GM12878 (cell line): ENCODE measurements at regions not wholly inside any gene's neighbourhood (a gene's known extent, or its start where the extent isn't known, plus 50 kb on each side); places are given as distances from the start of the nearest gene placed in this dataset.

ENCODE experiments used
- ATAC-seq: fragments of 200-7000 bp; cut with Tn5 transposase; 3 replicates; pipeline ENCODE4 v1.9.1; 2020; ENCODE audit warnings: mild to moderate bottlenecking, moderate library complexity
- BruUV-seq: library from RNA; stranded (reverse); fragments of 400-500 nt; replicated peaks from 2 replicates; lab custom pipeline; 2021; lab: Mats Ljungman, UMichigan
- CTCF ChIA-PET: fragments of 300-600 bp; sonication (Branson Sonifier 250); formaldehyde crosslinking; extraction: SDS; loops from one replicate; lab custom pipeline; 2021; ENCODE audit warnings: inconsistent platforms; lab: Yijun Ruan, JAX
- POLR2A ChIA-PET: fragments of 350-600 bp; formaldehyde crosslinking; extraction: SDS; loops from one replicate; lab custom pipeline; 2021; ENCODE audit warnings: inconsistent platforms; lab: Charles Lee
- RAD21 ChIA-PET: fragments of 300-600 bp; sonication (Branson Sonifier 250); formaldehyde crosslinking; loops from one replicate; lab custom pipeline; 2023; ENCODE audit warnings: antibody characterized with exemption; ENCODE audit not compliant: unreplicated experiment; lab: Charles Lee
- SMC1A ChIA-PET: fragments of 300-600 bp; sonication (Branson Sonifier 250); formaldehyde crosslinking; loops from one replicate; lab custom pipeline; 2023; ENCODE audit not compliant: unreplicated experiment, uncharacterized antibody; lab: Charles Lee
- DNase-seq: peaks from one replicate; pipeline ENCODE4 v3.0.0-alpha.2; 2011; ENCODE audit warnings: low read depth, low spot score
- FAIRE-seq: peaks from 3 replicates; lab custom pipeline; 2011; peaks lifted over from hg19 to GRCh38; lab: Jason Lieb, UNC
- H2AFZ ChIP-seq: 2 replicates; pipeline ENCODE4 v1.6.0; 2011; ENCODE audit warnings: low read depth, low read length, control low read depth; ENCODE audit not compliant: control insufficient read depth
- H3K27ac ChIP-seq: 2 replicates; pipeline ENCODE4 v1.5.1; 2011; ENCODE audit warnings: control low read depth; ENCODE audit not compliant: control insufficient read depth, insufficient read depth
- H3K27me3 ChIP-seq, 2 experiments: replicated peaks in 1 of 2; 2 replicates each; pipeline versions ENCODE4 v1.6.0 to v1.6.1; 2011; ENCODE audit warnings: low read length in 1 of 2; ENCODE audit not compliant: control insufficient read depth in 2 of 2, insufficient read depth in 2 of 2
- H3K36me3 ChIP-seq, 2 experiments: 2 replicates each; pipeline ENCODE4 v1.5.1; 2011; ENCODE audit warnings: low read length in 1 of 2; ENCODE audit not compliant: control insufficient read depth in 2 of 2, insufficient read depth in 2 of 2
- H3K4me1 ChIP-seq: 2 replicates; pipeline ENCODE4 v1.6.1; 2011; ENCODE audit warnings: mild to moderate bottlenecking, low read length, moderate library complexity, mixed read lengths; ENCODE audit not compliant: control insufficient read depth, insufficient read depth
- H3K4me2 ChIP-seq: 2 replicates; pipeline ENCODE4 v1.6.0; 2011; ENCODE audit warnings: control low read depth; ENCODE audit not compliant: control insufficient read depth, insufficient read depth
- H3K4me3 ChIP-seq: fragments of 200-600 bp; sonication (generic); 2 replicates; pipeline ENCODE4 v1.5.1; 2016
- H3K79me2 ChIP-seq: 2 replicates; pipeline ENCODE4 v1.6.0; 2011; ENCODE audit warnings: low read length; ENCODE audit not compliant: control insufficient read depth, insufficient read depth
- H3K9ac ChIP-seq: 2 replicates; pipeline ENCODE4 v1.8.0; 2011; ENCODE audit warnings: low read length, control low read depth, mixed read lengths; ENCODE audit not compliant: control insufficient read depth, insufficient read depth
- H3K9me3 ChIP-seq: replicated peaks from 3 replicates; pipeline ENCODE4 v1.5.1; 2011; ENCODE audit warnings: mild to moderate bottlenecking, low read length; ENCODE audit not compliant: control insufficient read depth, insufficient read depth
- H4K20me1 ChIP-seq: 2 replicates; pipeline ENCODE4 v1.6.0; 2011; ENCODE audit not compliant: control insufficient read depth, insufficient read depth
- CBX5 ChIP-seq: sonication (generic); IDR thresholded peaks from 2 replicates; pipeline ENCODE4 v1.6.1; 2016; ENCODE audit warnings: low read depth, moderate library complexity, mild to moderate bottlenecking, inconsistent platforms
- DPF2 ChIP-seq: fragments of 450-650 bp; IDR thresholded peaks from 2 replicates; pipeline ENCODE4 v1.6.1; 2017; ENCODE audit warnings: mild to moderate bottlenecking
- HCFC1 ChIP-seq: fragments of 150-350 bp; IDR thresholded peaks from 2 replicates; pipeline ENCODE4 v1.6.1; 2014; ENCODE audit warnings: low read length
- IRF5 ChIP-seq: fragments of 450-650 bp; IDR thresholded peaks from 2 replicates; pipeline ENCODE4 v1.6.1; 2017; ENCODE audit warnings: borderline replicate concordance
- LARP7 ChIP-seq: fragments of 450-650 bp; IDR thresholded peaks from 2 replicates; pipeline ENCODE4 v1.6.1; 2017; ENCODE audit warnings: mild to moderate bottlenecking
- MTA3 ChIP-seq: IDR thresholded peaks from 2 replicates; pipeline ENCODE4 v1.6.1; 2012; ENCODE audit warnings: low read length, inconsistent platforms, borderline replicate concordance
- NRF1 ChIP-seq: conservative IDR thresholded peaks from 2 replicates; pipeline ENCODE4 v1.6.1; 2011; ENCODE audit warnings: mild to moderate bottlenecking, low read depth, low read length, improper control_type of control experiment
- SKIL ChIP-seq: fragments of 450-650 bp; IDR thresholded peaks from 2 replicates; pipeline ENCODE4 v1.6.1; 2017; ENCODE audit warnings: mild to moderate bottlenecking, low read depth, inconsistent platforms; ENCODE audit not compliant: poor library complexity, severe bottlenecking
- TBL1XR1 ChIP-seq: IDR thresholded peaks from 2 replicates; pipeline ENCODE4 v1.6.1; 2012; ENCODE audit warnings: low read depth, low read length, improper control_type of control experiment
- ZBTB4 ChIP-seq: fragments of 450-650 bp; formaldehyde crosslinking; IDR thresholded peaks from 2 replicates; pipeline ENCODE4 v1.4.0; 2022; ENCODE audit warnings: mild to moderate bottlenecking, moderate library complexity
- ZBTB40 ChIP-seq: fragments of 450-650 bp; IDR thresholded peaks from 2 replicates; pipeline ENCODE4 v1.6.1; 2016; ENCODE audit warnings: mild to moderate bottlenecking, moderate library complexity, borderline replicate concordance
- WGBS: methylation state at CpG from one replicate; pipeline ENCODE4 v1.1.6; 2016; ENCODE audit warnings: low lambda C conversion rate; ENCODE audit not compliant: insufficient replicate concordance, insufficient coverage; ENCODE audit errors: missing lambda C conversion rate; 5-methylcytosine and 5-hydroxymethylcytosine counted together
- in situ Hi-C: fragments of 300-500 bp; cut with MboI; formaldehyde crosslinking; loops from 9 replicates; pipeline ENCODE4 v1.14.3; 2018; ENCODE audit warnings: mixed read lengths
- intact Hi-C: fragments of 100-400 bp; cut with micrococcal nuclease; formaldehyde crosslinking; loops from one replicate; pipeline ENCODE4 v1.14.2; 2022; ENCODE audit not compliant: unreplicated experiment

- no peak for FAIRE-seq
- no peak overlapping the region for H3K4me3 ChIP-seq
- H2AFZ ChIP-seq = no peak overlapping the region
- no peaks in the 10 kb centered on the region for H3K4me1 ChIP-seq
- no peak for ATAC-seq
- H3K36me3 ChIP-seq = no peaks in the 10 kb centered on the region
- BruUV-seq = no TSS peak
- RAD21 ChIA-PET = no interaction called here
- intact Hi-C loops (no loop called here), in situ Hi-C loops (no loop called here)
- H3K27ac ChIP-seq = no peak overlapping the region
- POLR2A ChIA-PET = no interaction called here
- H4K20me1 ChIP-seq = no peaks in the 10 kb centered on the region
- no peak overlapping the region for H3K4me2 ChIP-seq
- 54% methylated on average over 12 of the region's 12 CpGs for WGBS
- CTCF ChIA-PET = no interaction called here
- H3K9me3 ChIP-seq = no peaks in the 10 kb centered on the region
- H3K9ac ChIP-seq = no peak overlapping the region
- SMC1A ChIA-PET = no interaction called here
- no peak for DNase-seq
- H3K27me3 ChIP-seq = no peaks in the 10 kb centered on the region
- no peaks in the 10 kb centered on the region for H3K79me2 ChIP-seq
- no peak for TF ChIP-seq ZBTB4 (CRISPR knock-in tag)
- TF ChIP-seq MTA3 = no peak
- TF ChIP-seq DPF2 = no peak
- no peak for TF ChIP-seq LARP7
- no peak for TF ChIP-seq CBX5
- no peak for TF ChIP-seq TBL1XR1
- no peak for TF ChIP-seq SKIL
- no peak for TF ChIP-seq NRF1
- TF ChIP-seq ZBTB40 = no peak
- TF ChIP-seq HCFC1 = no peak
- TF ChIP-seq IRF5 = no peak
Measured at GRCh38 chr5:10149911-10150310, 99.8 kb downstream of the ATPSCKMT start.
